HG02981 (cell line): ENCODE measurements at regions not wholly inside any gene's neighbourhood (a gene's known extent, or its start where the extent isn't known, plus 50 kb on each side); places are given as distances from the start of the nearest gene placed in this dataset.

ENCODE experiments used
- ATAC-seq: cut with Tn5 transposase; IDR thresholded peaks from one replicate; pipeline ENCODE4 v1.9.1; 2021; ENCODE audit warnings: mild to moderate bottlenecking, moderate library complexity; ENCODE audit not compliant: unreplicated experiment

- no peak for ATAC-seq
These were observed 119.4 kb downstream of the MRPS6 start for GRCh38 chr21:34192646-34193285.

DNA sequence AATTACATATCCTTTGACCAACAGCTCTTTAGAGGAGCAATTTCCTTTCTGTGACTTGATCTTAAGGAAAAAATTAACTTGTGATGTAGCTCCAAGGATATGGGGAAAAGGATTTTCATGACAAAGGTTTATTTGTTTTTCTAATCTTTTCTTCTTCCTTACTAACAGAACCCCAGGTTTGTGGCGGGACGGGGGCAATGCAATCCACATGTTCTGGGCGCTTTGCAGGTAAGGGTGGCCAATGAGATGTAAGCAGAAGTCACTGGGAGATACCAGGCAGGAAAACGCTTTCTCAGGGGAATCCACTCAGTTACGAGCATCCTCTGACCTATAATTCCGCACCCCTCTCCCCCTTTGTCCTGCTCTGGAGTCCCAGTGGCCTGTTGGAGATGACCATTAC lies 122.0 kb downstream of the MRPS6 start:
- ATAC-seq: no peak

GRCh38 chr21:34196996-34197395 lies 123.6 kb downstream of the MRPS6 start:
- ATAC-seq: no peak

GRCh38 chr21:34197561-34197960 lies 124.2 kb downstream of the MRPS6 start:
- no peak for ATAC-seq

DNA sequence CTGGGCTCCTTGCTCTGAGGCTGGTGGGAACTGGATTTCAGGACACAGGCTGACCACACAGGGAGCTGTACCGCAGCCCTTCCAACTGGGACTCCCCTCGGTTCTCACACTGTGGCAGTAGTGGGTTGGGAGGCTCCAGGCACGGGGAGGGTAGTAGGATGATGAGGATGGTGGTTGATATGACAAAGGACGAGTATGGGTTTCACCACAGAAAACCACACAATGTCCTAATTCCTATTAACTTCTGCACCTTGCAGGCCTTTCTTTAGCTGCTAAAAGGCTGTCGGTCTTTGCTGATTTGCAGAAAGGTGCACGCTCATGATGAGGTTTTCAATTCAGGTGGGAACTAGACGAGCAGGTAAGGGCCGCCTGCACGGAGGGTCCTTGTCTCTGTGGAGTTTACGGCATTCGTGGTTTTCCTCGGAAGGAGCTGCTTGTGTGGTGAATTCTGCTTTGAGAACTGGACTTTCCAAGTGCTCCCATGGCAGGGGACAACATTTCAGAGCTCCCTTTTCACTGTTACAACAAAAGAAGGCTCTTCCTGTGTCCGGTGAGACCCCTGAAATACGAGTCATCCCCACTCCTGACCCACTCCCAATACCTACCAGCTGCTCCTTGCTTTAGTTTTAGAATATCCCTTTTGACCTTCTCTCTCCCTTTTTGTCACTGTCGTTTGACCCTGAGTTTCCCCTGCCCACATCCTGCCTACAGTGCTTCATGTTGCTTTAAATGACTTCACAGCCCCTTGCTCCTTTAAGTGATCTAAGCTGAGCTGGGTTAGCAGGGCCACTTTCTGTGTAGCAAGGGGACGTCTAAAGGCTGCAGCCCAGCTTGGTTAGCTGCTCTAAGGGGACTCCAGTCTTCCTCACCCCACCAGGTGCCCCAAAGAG lies 125.1 kb downstream of the MRPS6 start:
- no peak for ATAC-seq

- no peak for ATAC-seq
These were observed 125.9 kb downstream of the MRPS6 start for GRCh38 chr21:34199121-34199910.

GRCh38 chr21:34200288-34200905 lies 127.0 kb downstream of the MRPS6 start:
- ATAC-seq: no peak

- no peak for ATAC-seq
These were observed 127.6 kb downstream of the MRPS6 start for GRCh38 chr21:34201001-34201400.

DNA sequence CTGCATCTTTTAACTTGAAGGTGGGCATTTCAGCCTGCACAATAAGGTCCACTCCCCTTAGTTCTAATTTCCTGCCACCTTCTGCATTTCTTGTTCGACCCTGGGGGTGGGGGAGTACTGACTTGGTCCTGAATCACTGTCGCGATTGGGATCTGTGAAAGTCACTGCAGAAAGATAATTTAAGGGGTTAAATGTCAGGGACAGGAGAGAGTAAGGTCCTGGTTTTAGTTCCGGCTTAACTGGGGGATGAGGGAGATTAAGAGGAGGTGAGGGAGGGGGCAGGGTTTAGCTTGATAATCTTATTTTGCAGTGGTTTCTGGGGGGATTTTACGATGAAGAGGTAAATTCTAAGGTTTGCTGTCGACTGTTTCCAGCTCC lies 128.1 kb downstream of the MRPS6 start:
- ATAC-seq: no peak

GRCh38 chr21:34202553-34203372 lies 129.4 kb downstream of the MRPS6 start:
- no peak for ATAC-seq

GRCh38 chr21:34203851-34204420 lies 130.6 kb downstream of the MRPS6 start:
- ATAC-seq: no peak

GRCh38 chr21:34204481-34205439 lies 131.4 kb downstream of the MRPS6 start:
- ATAC-seq: no peak

DNA sequence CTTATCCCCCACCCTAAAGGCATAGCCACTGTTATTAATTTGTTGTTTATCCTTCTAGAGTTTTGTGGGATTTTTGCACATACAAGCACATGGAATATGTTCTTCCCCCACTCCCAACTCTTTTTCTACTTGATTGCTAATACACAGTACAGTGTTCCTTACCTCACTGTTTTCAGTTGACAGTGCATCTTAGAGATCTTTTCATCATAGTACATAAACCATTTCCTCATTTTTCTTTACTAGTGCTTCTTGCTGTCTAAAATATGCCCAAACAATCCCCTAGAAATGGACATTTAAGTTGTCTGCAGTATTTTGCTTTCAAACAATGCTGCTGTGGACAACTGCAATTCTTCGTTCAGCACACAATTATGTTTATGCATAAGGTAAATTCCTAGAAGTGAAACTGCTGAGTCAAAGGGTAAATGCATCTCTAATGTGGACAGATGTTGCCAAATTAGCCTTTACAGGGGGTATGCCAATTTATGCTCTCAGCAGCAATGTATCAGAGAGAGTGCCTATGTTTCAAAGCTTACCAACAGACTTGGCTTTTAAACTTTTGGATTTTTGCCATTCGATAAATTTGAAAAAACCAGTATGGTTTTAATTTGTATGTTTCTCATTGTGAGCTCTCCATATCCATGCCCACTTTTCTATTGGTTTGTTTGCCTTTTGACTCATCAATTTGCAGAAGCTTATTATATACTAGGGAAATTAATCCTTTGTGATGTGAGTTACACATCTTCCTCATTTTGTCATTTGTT lies 132.6 kb downstream of the MRPS6 start:
- no peak for ATAC-seq

- ATAC-seq: no peak
These were observed 140.6 kb downstream of the MRPS6 start for GRCh38 chr21:34213959-34214358.

DNA sequence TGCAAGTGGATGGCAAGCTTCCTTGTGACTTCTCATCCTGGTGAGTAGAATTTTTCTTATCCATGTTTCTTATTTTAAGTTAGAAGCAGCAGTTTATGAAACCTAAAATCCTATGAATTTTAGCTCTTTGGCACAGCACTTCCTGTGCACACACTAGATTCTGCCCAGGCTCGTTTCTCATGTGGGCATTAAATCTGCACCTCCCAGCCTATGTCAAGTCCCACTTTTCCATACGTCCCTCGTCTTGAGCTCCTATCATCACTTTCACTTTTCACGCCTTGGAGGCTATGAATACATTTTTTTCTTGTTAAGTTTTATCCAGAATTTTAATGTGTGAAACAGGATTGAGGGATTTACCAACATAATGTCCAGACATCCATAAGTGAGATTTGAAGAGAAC lies 142.1 kb downstream of the MRPS6 start:
- no peak for ATAC-seq

DNA sequence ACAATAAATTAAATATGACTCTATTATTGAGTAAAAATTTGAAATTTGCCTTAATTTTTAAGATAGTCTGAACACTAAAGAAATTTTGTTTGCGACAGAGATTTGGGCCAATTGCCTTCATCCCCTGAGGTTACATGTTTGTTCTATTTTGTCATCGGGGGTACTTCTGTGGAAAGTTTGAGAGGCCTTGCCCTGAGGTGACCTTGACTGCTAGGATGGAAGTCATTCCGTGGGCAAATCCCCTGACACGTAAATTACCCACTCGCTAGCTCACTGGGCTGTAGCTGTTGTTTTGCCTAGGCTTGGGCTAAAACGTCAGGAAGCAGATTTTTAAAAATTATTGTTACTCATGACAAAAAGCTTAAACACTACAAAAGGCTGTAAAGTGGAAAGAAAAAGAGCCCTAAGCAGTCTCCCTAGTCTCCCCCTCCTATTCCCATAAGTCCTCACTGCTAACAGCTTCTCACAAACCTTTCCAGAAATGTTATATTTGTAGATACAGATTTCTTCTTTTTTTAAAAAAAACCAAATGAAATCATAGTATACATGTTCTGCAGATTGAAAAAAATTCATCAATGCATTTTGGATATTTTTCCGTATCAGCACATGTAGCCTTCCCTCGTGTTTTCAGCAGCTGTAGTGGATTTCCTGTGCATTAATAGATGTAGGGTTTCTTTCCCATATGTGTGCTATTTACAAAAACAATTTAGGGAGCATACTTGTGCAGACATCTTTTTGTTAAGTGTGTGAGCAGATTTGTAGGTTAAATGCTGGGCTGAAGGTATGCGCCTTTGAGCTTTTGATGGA lies 142.7 kb downstream of the MRPS6 start:
- ATAC-seq: no peak

GRCh38 chr21:34216718-34217032 lies 143.3 kb downstream of the MRPS6 start:
- ATAC-seq: no peak
